NCI-H526 treated with DMSO at 0.1 percent for 48 hours (cell line): ENCODE measurements at regions not wholly inside any gene's neighbourhood (a gene's known extent, or its start where the extent isn't known, plus 50 kb on each side); places are given as distances from the start of the nearest gene placed in this dataset.
"Not testable (repeated sequence)": the region's sequence is repeated elsewhere in the genome, so short reads cannot be mapped to it uniquely, and the experiment has no call there.

ENCODE experiments used
- DNase-seq: peaks from one replicate; lab custom pipeline; 2025; lab: John Stamatoyannopoulos, UW

- no peak for DNase-seq
These were observed 225.3 kb upstream of the B3GALT2 start for GRCh38 chr1:193411714-193412113.

GRCh38 chr1:193411215-193411614 lies 224.8 kb upstream of the B3GALT2 start:
- DNase-seq: no peak

GRCh38 chr1:193408782-193409293 lies 222.4 kb upstream of the B3GALT2 start:
- DNase-seq: no peak

DNA sequence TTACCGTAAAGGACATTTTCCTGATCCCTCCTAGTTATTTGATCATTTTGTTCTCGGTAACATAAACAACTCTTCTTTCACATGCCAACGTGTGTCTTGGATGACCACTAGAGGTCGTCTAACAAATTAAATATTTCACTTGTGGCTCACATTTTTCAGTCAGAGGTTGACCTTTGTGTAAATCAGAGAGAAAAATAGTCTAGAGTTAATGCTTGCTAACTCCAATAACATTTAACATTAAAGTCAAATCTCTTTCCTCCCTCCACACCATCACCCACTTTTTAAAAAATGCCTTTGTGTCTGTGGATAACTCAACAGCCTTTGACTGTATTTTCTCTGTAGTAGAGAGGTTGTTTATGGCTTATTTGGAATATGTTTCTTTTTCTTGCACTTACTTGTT lies 220.5 kb upstream of the B3GALT2 start:
- peak; percentile 6 for DNase-seq

DNA sequence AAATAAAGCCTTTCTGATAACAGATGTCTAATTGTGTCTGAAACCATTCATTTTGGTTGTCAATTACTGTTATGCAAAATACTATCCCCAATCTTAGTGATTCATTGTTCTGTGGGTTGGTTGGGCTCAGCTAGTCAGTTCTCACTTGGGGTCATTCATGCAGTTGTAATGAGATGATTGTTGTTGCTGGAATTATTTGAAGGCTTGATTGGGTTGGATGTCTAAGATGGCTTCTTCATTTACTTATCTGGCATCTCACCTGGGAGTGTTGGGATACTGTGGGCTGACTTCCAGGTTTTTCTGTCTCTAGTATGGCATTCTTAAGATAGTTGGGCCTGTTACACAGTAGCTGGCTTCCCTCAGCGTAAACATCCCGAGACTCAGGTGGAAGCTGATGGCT lies 217.8 kb upstream of the B3GALT2 start:
- DNase-seq: no peak

GRCh38 chr1:193402977-193403376 lies 216.6 kb upstream of the B3GALT2 start:
- no peak for DNase-seq

DNA sequence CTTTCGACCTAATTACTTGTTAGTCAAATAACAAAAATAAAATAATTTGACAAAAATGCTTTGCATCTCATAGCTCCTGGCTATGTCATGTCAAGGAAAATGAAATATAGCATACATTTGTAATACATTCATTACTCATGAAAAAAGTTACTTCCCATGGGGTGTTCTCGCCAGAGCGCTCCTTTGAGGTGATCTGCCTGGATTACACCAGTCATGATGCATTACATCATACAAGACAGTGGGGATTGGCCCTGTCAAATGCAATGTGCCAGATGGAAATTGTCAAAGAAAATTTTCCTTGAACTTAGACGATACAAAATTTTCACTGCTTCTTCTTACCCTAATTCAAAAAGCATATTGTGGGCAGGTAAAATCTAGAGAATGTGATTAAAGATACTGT lies 215.6 kb upstream of the B3GALT2 start:
- no peak for DNase-seq

DNA sequence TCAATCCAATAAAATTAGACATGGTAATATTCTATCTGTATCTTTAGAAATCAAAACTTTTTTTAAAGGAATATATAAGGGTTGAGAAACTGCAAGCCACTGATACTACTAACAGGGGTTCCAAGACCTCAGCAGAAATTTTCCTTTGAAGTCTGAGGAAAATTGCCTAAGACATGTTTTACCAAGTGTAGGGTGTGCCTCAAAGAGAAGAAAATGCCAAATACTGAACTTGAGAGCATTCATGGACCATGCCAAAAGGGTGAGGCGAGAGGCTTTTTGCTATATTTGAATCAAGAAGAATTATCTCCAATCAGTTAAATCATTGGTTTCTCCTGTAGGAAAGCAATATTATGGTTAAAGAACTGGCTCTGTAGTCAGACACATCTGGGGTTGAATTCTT lies 207.9 kb upstream of the B3GALT2 start:
- no peak for DNase-seq

DNA sequence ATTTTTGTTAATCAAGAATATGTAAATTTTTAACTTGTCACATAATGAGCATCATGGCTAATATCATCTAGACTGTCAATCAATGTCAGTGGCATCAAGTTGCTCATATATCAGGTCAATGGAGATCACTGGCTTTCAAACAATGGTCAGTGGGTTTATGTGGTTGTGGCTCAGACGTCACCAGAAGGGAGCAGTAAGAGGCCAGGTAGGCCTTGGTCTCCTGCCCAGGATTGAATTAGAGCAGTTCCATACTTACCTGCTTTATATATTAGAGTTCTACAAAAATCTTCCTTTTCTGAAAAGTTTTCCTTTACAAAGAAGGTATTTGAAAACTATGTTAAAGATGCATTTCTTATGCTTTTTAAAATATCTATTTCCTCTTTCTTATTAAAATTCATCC lies 206.3 kb upstream of the B3GALT2 start:
- DNase-seq: no peak

GRCh38 chr1:193388683-193389082 lies 202.3 kb upstream of the B3GALT2 start:
- DNase-seq: no peak

- no peak for DNase-seq
These were observed 201.8 kb upstream of the B3GALT2 start for GRCh38 chr1:193388165-193388564.

- no peak for DNase-seq
These were observed 201.0 kb upstream of the B3GALT2 start for GRCh38 chr1:193387406-193387805.

DNA sequence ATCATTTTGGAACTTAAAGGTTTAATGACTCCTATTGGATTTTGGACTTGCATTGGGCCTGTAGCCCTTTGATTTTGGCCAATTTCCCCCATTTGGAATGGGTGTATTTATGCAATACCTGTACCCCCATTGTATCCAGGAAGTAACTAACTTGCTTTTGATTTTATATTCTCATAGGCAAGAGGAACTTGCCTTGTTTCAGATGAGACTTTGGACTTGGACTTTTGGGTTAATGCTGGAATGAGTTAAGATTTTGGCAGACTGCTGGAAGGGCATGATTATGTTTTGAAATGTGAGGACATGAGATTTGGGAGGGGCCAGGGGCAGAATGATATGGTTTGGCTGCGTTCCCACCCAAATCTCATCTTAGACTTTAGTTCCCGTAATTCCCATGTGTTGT lies 192.0 kb upstream of the B3GALT2 start:
- not testable (repeated sequence) for DNase-seq

GRCh38 chr1:193377472-193377871 lies 191.1 kb upstream of the B3GALT2 start:
- no peak for DNase-seq

- DNase-seq: no peak
These were observed 186.1 kb upstream of the B3GALT2 start for GRCh38 chr1:193372553-193372952.

DNA sequence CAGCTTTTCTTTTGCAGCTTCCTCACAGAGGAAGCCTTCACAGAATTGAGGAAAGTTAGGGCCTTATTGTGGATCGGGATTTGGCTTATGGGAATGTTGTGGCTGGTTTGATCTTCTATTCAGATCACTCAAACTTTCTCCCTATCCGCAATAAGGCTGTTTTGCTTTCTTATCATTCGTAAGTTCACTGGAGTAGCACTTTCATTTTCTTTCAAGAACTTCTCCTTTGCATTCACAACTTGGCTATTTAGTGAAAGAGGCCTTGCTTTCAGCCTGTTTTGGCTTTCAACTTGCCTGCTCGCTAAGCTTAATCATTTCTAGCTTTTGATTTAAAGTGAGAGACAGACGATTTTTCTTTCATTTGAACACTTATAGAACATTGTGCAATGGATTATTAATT lies 181.9 kb upstream of the B3GALT2 start:
- DNase-seq: no peak

- DNase-seq: no peak
These were observed 181.4 kb upstream of the B3GALT2 start for GRCh38 chr1:193367863-193368262.

DNA sequence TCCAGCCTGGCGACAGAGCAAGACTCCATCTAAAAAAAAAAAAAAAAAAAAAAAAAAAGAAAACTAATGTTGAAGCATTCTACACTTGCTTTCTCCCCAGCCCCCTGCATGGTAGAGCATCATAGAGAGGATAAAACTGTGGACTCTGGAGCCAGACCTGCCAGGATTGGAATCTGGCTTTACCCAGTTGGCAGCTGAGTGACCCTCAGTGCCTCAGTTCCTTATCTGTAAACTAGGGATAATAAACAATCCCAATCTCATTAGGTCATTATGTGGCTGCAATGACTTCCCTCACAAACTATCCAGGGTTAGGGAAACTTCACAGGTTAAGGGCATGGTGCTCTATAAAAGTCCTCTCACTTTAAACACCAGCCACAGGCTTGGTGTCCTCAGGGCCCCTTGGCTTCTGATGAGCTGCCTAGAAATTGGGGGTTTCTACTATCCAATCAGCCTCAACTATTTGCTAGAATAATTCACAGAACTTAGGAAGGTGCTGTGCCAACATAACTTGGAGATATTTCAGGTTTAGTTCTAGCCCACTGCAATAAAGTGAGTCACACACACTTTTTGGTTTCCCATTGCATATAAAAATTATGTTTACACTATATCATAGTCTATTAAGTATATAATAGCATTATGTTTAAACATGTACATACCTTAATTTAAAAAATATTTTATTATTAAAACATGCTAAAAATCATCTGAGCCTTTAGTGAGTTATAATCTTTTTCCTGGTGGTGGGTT lies 180.5 kb upstream of the B3GALT2 start:
- DNase-seq: no peak

- DNase-seq: no peak
These were observed 179.6 kb upstream of the B3GALT2 start for GRCh38 chr1:193365966-193366365.

- no peak for DNase-seq
These were observed 173.2 kb upstream of the B3GALT2 start for GRCh38 chr1:193359631-193360030.

- DNase-seq: no peak
These were observed 172.0 kb upstream of the B3GALT2 start for GRCh38 chr1:193358419-193358818.

- no peak for DNase-seq
These were observed 169.8 kb upstream of the B3GALT2 start for GRCh38 chr1:193356249-193356648.

DNA sequence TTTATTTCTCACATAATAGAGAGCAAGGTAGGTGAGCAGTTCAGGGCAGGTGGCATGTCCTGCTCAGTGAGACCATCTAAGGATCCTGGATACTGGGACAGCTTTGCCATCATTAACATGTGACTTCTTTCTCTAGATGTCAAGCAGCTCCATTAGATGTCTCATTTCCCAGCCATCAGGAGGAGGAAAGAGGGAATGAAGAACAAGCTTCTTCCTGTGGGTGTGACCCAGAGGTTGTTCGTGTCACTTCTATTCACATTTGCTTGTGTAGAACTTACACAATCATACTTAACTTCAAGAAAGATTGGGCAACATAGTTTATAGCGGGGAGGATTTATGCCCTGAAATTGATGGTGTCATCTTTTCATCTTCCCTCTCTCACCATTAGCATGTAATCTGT lies 169.2 kb upstream of the B3GALT2 start:
- DNase-seq: no peak

DNA sequence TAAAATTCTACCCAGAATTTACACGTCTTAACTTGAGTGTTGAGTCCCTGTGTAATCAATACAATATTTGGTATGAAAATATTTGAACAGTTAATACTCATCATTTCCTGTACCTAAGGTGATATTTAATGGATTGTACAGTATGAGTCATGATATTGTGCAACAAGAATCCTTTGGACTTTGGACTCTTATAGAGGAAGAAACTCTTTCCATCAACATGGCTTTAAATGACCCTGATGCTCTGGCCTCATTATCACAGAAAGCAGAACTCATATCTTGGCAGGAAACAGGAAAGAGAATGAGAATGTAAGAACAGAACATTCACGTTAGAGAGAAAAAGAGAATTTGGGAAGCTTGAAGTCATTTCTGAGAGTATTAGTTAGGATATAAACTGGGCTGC lies 168.8 kb upstream of the B3GALT2 start:
- DNase-seq: no peak
